Left kidney (tissue), 1 donor: ENCODE measurements at regions not wholly inside any gene's neighbourhood (a gene's known extent, or its start where the extent isn't known, plus 50 kb on each side); places are given as distances from the start of the nearest gene placed in this dataset.
A peak's percentile ranks its signal among the peaks of the same experiment; 100 is the strongest.
"Not testable (repeated sequence)": the region's sequence is repeated elsewhere in the genome, so short reads cannot be mapped to it uniquely, and the experiment has no call there.

ENCODE experiments used
- DNase-seq: peaks from one replicate; pipeline ENCODE4 v3.0.0-alpha.2; 2013

DNA sequence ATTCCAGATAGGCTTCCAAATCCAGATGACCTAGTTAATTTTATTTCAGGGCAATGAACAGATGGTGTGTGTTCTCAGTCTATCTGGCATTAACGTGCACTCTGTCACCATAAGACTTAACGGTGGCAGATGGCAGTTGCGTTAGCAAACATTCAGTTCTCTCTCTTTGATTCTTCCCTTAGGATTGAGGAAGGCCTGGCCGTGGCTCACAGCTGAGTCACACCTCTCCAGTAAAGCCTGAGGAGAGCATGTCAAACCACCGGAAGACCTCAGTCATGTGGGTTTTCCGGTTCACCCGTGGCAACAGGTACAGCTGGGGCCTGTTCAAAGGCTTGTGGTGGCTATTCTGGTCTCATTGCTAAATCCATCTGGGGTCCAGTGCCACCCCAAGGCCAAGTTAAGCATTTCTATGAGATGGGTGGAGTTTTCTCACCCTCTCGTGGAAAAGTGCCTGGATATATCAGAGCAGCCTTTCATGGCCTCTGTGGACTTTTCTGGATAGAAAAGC, 545.1 kb upstream of the ATP2B1 start:
- no peak for DNase-seq

DNA sequence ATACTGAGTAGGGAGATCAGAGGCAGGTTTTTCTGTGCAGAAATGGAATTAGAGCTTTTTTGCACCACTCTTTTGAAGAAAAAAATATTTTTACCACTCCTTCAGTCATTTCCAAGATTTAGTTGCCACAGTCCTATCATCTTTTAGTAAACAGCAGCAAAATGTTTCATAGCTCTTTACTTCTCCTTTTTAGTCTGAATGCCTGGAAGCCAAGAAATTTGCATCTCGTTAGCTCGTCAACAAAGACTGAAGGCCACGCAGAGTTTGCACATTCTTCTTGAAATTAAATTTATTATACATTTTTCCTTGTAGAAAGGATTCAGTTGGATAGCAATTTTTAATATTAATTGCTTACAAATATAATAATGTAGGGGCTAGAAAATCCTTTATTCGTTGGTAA, 544.5 kb upstream of the ATP2B1 start:
- no peak for DNase-seq

DNA sequence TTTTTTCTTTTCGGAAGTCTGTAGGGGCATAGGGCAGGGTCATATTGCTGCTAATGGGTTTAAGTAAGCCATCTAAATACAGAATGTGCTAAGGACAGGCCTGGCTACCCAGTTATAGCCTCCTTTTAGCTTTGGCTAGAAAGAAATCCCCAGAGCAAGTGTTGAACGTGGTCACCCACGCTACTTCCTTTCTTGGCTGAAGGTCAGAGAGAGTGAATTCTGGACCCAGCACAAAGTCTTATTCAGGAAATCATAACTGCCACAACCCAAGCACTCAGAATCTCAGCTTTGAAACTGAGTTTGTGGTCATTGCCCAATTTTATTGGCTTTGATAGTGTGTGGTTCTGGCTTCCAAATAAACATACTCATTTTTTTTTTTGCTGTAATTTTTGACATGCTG, 542.1 kb upstream of the ATP2B1 start:
- DNase-seq, result no peak

DNA sequence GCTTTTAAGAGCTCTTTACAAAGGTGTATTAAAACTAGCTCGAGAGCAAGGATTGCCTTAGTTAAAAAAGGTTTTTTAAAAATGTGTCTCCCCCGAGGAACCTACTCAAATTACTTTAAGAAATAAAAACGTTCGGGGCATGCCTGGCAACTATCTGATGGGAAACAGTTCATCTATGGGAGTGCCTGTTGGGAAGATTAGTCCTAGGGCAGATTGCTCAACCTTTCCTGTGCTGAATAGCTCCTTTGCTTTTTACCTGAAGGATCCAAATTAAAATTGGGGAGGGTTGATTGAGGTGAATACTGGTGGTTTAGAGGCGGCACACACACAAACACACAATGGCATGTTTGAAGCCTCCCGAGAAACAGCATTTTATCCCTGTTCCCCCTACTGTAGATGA, 541.4 kb upstream of the ATP2B1 start:
- no peak for DNase-seq

DNA sequence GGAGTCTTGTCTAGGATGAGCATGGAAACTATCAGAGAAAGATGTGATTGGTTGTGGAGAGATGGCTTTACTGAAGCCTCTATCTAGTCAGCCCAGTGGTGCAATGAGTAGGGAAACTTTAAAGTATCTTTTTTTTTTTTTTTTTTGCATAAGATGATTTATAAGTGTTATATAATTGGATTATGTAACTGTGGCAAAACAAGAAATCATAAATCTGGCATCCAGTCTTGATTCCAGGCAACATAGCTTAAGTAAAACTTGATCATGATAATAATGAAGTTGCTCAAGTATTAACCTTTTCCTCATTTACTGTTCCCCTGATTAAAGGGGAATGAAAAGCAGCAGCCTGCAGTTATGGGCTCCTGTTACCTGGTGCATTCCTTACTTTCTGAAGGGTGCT, 538.0 kb upstream of the ATP2B1 start:
- no peak for DNase-seq

DNA sequence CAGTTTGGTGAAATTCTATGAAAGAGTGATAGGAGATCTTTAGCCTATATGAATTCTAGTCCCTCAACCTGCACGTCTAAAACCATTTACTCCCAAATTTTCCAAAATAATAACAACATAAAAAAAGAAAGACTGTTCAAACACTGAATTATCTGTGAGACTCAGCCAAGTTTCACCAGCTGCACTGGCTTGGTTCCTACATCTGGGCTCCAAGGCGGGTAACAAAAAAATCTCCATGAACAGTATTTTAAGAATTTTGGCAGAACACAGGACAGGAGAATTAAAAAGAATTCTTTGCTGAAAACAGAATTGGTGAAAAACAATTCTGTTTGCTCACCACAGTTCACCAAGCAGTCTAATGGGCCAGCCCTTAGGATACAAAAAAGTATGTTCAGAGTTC, 536.8 kb upstream of the ATP2B1 start:
- no peak for DNase-seq

DNA sequence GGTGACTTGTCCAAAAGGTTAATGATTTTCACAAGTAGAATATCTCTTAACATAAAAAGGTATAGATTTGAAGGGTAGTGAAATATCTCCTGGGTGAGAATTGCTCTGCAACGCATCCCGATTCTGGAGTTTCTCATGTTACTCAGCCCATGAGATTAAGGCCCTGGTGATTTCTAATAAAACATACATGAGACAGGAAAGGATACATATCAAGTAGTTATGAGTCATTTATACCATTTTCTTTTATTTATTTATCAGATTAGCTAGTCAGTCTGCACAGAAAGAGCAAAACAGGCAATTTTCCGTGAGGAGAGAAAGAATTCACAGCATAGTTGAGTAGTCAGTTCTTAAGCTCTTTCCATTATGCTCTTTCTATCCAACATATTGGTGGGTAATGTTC, 535.6 kb upstream of the ATP2B1 start:
- no peak for DNase-seq

DNA sequence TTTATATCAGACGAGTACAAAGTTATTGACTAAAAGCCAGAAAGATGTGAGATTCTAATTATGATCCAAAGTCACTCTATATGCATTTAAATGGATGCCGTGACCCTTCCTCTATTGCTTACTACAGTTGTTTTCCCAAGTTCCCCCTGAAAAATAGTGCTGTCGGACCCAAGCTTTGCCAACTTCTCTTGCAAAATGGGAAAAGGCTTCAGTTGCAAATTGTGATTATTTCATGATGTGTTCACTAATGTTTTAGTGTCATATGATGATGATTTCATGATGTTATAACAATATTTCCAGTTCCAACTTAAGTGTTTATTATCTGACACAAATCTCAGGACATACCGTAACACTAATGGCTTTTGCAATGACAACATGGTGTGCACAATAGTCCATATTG, 534.6 kb upstream of the ATP2B1 start:
- no peak for DNase-seq

DNA sequence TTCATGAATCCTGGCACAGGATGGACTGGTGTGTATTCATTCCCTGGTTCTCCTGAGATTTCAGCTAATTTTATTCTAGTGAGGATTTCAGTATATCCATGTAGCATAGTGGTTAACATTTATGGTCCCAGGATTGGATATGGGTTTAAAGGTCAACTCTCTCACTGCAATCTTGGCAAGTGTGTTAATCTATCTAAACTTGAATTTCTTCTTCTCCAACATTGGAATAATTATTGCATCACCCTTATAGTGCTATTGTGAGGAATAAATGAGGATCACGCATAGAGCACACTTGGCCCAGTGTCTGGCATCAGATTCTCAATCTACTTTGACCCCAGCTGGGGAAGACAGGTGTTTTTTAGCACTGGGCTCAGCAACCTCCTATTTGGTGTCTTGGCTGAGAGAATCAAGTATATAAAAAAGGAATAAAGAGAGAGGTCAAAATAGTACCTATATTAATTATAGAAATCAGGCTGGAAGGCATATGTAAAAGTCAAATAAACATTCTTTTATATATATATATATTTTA, 531.2 kb upstream of the ATP2B1 start:
- DNase-seq, result no peak

DNA sequence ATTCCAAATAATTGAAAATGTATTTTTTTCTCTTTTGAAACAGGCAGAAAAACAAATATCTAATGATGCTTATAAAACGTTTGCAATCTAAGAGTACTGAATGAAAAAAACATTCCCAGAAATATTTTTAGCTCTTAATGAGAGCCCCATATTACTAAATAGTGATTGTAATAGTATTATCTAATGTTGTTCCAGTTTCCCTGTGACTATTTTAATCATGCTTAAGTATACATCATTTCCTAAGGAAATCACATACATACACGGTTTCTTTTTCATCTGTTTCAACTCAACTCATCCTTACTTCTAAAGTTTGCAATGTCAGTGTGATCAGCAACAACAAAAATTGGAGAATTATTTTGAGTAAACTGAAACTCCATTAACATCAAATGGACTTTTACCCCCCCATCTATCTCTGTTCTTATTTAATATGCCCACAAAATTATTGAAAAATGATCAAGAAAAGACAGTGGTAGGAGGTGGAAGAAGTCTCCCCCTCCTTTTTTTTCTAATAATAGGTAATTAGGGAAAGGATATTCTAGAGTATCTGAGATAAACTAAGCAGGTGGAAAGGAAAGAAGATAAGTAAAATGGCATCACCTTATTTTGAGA, 530.1 kb upstream of the ATP2B1 start:
- no peak for DNase-seq

DNA sequence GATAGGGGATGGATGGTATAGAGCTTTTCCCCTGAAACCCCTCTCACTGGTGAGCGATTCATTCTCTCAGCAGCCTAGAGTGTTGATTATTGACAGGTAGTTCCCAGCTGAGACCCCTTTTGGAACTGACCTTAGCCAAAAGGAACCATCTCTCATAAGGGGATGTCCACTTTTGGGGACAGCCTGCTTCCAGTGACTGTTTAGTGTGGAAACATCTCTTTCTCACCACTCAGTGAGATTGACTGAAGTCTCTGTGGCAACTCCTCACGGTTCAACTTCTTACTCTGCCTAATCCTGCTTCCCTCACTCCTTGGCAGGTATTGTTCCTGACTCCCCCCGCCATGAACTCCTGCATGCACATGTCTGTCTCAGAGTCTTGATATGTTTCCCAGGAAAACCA, 529.2 kb upstream of the ATP2B1 start:
- no peak for DNase-seq

DNA sequence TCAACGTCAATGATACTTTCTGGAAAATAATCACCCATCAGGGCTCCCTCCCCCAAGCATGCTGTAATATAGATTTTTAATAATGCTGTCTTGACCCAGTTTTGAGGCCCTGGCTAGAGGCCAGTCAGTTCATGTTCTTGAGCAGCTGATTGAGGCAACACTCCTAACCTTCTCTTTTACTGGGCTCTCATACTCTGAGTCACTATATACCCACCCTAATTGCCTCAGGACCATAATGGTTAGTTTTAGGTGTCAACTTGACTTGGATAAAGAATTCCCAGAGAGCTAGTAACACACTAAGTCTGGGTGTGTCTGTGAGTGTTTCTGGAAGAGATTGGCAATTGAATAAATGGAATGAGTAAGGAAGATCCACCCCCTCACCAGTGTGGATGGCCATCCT, 527.0 kb upstream of the ATP2B1 start:
- DNase-seq, result no peak

DNA sequence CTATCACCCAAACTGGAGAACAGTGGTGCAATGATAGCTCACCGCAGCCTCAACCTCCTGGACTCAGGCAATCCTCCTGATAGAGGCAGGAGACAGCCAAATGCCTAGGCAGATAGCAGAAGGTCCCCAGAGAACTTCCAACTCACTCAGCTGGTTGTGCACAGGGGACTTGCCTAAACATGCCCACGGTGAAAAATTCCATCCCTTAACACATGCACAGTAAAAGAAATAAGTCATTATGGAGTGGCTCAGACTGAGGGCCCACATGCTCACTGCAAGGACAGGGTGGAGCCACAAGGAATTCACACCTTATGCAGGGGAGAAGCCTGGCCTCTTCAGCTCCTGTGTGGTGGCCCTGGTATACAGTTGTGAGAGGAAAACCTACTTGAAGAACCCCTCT, 525.8 kb upstream of the ATP2B1 start:
- DNase-seq, result no peak

DNA sequence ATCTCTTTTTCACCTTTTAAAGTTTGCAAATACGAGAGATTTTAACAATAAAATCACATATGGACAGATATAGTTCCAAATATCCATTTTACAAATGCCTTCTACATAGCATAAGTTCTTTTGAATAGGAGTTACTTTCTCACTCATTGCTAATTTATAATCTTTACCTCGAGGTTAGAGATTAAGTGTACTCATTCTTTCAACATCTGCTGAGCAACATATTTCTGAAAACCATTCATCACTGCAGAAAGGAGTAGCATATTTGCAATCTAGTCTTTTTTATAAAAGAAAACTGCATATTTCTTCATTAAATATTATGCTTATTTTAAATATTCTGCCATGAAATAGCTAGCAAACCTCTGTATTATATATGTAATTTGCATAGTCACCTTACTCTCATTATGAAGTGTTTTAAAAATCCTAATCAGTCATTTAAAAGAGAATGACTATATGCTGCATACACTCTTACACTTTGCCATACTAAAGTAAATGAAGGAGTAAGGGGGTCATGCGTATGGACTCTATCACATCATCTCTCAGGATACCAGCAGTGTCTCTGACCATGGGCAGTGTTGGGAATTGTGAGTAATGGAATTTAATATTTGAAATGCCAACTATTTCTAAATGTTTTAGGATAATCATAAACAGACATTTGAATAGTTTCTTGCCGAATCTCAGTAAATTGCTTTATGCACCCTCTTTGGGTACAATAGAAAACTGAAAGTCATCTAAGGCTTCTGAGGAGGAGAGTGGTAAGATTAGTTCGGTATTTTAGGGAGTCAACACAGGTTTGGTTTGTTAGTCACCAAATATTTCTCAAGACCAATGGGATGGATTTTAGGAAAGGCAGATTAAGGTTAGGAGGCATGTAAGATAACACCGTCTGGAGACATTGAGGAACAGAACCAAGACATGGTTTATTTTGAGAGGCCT, 524.8 kb upstream of the ATP2B1 start:
- no peak for DNase-seq

DNA sequence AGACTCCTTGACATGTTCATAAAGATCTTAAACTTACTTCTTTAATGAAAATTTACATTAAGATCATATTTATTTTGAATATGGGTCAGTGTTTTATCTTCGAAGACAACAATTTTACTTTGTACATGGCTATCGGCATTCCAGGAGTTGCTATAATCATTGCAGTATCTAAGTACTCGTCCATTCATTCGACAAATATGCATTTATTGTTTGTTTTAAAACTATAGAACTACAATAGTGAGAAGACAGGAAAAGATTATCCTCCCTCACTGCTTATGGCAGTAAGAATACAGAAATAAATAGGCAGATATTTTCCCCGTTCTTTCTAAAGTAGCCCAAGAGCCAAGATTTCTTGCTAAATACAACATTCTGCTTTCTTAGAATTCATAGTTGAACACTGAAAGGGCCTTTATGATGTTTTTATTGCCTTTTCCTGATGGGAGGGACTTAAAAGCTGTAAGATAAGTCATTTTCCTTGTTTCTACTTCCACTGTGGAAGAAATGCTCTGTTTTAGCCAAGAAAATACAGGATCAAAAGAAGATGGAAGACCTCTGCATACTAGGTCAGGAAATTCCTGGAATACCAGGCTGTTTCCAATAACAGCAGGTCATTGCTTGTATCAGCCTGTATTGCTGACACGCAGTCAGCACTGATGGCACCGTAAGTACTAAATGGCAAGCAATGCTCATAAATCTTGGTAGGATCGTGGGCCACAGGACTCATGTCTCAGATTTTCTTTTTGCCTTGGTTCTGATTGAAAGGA, 521.0 kb upstream of the ATP2B1 start:
- no peak for DNase-seq

DNA sequence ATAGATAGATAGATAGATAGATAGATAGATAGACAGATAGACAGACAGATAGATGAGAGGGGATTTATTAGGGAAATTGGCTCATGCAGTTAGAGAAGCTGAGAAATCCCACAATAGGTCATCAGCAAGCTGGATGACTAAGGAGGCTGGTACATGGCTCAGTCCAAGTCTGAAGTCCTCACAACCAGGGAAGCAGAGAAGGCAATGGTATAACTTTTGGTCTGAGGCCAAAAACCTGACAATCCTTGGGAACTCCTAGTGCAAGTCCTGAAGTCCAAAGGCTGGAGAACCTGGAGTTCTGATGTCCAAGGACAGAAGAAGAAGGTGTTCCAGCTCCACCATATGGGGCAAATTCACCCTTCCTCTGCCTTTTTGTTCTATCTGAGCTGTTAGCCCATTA, 517.6 kb upstream of the ATP2B1 start:
- no peak for DNase-seq

DNA sequence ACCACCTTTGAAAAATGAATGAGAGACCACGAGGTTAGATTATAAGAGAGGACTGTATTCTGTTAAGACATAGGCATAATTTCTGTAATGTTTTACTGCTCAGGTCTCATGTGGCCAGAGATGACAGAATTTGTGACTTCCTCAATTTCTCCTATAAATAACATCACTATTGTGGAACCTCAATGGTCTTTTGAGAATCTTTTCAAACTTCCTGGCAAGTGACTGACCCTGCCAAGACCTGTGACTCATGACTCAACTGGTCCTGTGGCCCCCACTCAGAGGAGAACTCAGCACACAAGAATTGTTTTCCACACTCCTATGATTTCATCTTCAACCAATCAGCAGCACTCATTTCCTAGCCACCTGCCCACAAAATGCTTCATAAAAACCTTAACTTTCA, 508.2 kb upstream of the ATP2B1 start:
- DNase-seq, result no peak

DNA sequence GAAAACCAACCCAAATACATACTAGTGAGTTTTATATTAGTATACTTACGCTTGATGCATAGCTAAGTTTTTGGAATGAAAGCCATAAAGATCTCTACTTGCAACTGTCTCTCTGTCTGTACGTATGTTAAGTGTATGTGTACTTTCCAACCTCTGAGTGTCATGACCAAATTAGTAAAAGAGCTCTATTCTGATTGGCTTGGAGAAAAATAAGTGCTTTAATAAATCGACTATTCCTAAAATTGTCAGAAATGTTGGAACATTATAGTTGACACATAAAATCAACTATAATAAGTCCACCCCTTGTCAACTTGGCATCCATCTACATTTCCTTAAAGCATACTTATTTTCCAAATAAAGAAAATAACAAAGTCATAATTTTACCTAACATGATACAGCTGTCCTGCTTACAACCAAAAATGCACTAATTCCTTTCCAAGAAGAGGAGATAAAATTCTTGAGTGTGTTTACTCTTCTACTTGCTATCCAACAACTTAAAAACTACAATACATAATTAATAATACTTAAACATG, 507.4 kb upstream of the ATP2B1 start:
- DNase-seq, result peak; percentile 44

DNA sequence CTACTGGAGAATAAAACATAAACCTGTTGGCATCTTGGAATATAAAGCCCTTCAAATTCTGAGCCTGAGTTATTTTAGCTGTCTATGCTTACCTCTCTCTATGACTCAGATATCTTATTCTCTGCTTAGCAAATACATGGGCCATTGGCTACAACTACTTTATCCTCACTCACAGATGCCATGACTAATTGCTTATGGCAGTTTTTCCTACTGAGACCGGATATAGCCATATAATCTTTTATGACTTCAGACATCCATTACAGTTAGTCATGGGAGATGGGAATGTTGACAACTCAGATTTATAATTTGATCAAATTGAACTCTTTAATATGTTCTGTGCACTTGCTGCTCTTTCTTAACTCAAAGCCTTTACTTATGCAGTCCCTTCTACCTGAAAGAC, 502.4 kb upstream of the ATP2B1 start:
- no peak for DNase-seq

DNA sequence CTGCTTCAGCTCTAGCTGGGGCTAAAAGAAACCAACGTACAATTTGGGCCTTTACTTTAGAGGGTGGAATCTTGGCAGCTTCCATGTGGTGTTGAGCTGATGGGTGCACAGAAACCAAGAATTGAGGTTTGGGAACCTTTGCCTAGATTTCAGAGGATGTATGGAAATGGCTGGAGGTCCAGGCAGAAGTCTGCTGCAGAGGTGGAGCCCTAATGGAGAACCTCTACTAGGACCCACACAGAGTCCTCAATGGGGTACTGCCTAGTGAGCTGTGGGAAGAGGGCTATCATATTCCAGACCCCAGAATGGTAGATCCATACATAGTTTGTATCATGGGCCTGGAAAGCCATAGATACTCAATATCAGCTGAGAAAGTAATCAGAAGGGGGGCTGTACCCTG, 500.4 kb upstream of the ATP2B1 start:
- DNase-seq, result no peak

DNA sequence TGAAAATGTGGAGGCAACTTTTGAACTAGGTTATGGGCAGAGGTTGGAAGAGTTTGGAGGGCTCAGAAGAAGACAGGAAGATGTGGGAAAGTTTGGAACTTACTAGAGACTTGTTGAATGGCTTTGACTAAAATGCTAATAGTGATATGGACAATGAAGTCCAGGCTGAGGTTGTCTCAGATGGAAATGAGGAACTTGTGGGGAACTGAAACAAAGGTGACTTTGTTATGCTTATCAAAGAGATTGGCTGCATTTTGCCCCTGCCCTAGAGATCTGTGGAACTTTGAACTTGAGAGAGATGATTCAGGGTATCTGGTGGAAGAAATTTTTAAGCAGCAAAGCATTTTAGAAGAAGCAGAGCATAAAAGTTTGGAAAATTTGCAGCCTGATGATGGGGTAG, 499.7 kb upstream of the ATP2B1 start:
- not testable (repeated sequence) for DNase-seq

DNA sequence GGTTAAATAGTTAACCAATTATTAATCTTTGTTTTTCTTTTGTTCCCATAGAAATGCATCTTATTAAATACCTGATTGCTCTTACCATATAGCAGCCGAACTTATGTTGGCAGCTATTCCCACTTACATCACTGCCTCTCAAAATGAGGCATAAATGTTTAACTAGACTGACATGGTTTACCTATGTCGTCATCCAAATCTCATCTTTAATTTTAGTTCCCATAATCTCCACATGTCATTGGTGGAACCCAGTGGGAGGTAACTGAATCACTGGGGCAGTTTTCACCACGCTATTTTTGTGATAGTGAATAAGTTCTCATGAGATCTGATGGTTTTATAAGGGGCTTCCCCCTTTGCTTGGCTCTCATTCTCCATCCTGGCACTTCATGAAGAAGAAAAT, 499.2 kb upstream of the ATP2B1 start:
- no peak for DNase-seq
